Ishikawa (cell line): ENCODE measurements at regions not wholly inside any gene's neighbourhood (a gene's known extent, or its start where the extent isn't known, plus 50 kb on each side); places are given as distances from the start of the nearest gene placed in this dataset.

Source experiments
- CEBPB ChIP-seq: IDR thresholded peaks from 2 replicates; pipeline ENCODE4 v1.6.1; 2012
- CREB1 ChIP-seq: IDR thresholded peaks from 2 replicates; pipeline ENCODE4 v1.6.1; 2012; ENCODE audit warnings: low read depth
- EGR1 ChIP-seq: IDR thresholded peaks from 2 replicates; pipeline ENCODE4 v1.6.1; 2012
- EP300 ChIP-seq: IDR thresholded peaks from 2 replicates; pipeline ENCODE4 v1.6.1; 2012; ENCODE audit warnings: borderline replicate concordance
- FOXM1 ChIP-seq: IDR thresholded peaks from 2 replicates; pipeline ENCODE4 v1.6.1; 2012; ENCODE audit warnings: low read depth, borderline replicate concordance
- MAX ChIP-seq: IDR thresholded peaks from 2 replicates; pipeline ENCODE4 v1.6.1; 2012
- NFIC ChIP-seq: IDR thresholded peaks from 2 replicates; pipeline ENCODE4 v1.6.1; 2012
- RAD21 ChIP-seq: IDR thresholded peaks from 2 replicates; pipeline ENCODE4 v1.6.1; 2012; ENCODE audit warnings: low read depth
- REST ChIP-seq: IDR thresholded peaks from 2 replicates; pipeline ENCODE4 v1.6.1; 2012; ENCODE audit warnings: low read depth, mild to moderate bottlenecking
- TAF1 ChIP-seq: IDR thresholded peaks from 2 replicates; pipeline ENCODE4 v1.6.1; 2012; ENCODE audit warnings: low read depth, mild to moderate bottlenecking
- TCF12 ChIP-seq: IDR thresholded peaks from 2 replicates; pipeline ENCODE4 v1.6.1; 2012; ENCODE audit warnings: low read depth
- TEAD4 ChIP-seq: IDR thresholded peaks from 2 replicates; pipeline ENCODE4 v1.6.1; 2012
- USF1 ChIP-seq: IDR thresholded peaks from 2 replicates; pipeline ENCODE4 v1.6.1; 2012
- YY1 ChIP-seq: IDR thresholded peaks from 2 replicates; pipeline ENCODE4 v1.6.1; 2012; ENCODE audit warnings: low read depth
- ZBTB7A ChIP-seq: IDR thresholded peaks from 2 replicates; pipeline ENCODE4 v1.6.1; 2012; ENCODE audit warnings: low read depth

GRCh38 chr13:108426893-108427292 lies 157.4 kb downstream of the TNFSF13B start:
- TF ChIP-seq TEAD4 (no peak), TAF1 (no peak), NFIC (no peak), EP300 (no peak), MAX (no peak), EGR1 (no peak), ZBTB7A (no peak), REST (no peak), CREB1 (no peak), CEBPB (no peak), YY1 (no peak), TCF12 (no peak), RAD21 (no peak), FOXM1 (no peak)

GRCh38 chr13:108427355-108427754 lies 157.8 kb downstream of the TNFSF13B start:
- no peak for TF ChIP-seq YY1
- no peak for TF ChIP-seq EP300
- TF ChIP-seq CREB1: no peak
- no peak for TF ChIP-seq FOXM1
- TF ChIP-seq USF1: no peak
- no peak for TF ChIP-seq ZBTB7A
- TF ChIP-seq TEAD4: no peak
- TF ChIP-seq EGR1: no peak
- no peak for TF ChIP-seq TCF12
- no peak for TF ChIP-seq NFIC
- TF ChIP-seq TAF1: no peak
- TF ChIP-seq REST: no peak
- no peak for TF ChIP-seq MAX
- no peak for TF ChIP-seq CEBPB
- TF ChIP-seq RAD21: no peak

- TF ChIP-seq MAX: no peak
- no peak for TF ChIP-seq CREB1
- TF ChIP-seq ZBTB7A: no peak
- TF ChIP-seq CEBPB: no peak
- no peak for TF ChIP-seq TAF1
- TF ChIP-seq TCF12: no peak
- no peak for TF ChIP-seq USF1
- TF ChIP-seq RAD21: no peak
- no peak for TF ChIP-seq NFIC
- TF ChIP-seq EP300: no peak
- no peak for TF ChIP-seq REST
- no peak for TF ChIP-seq YY1
- TF ChIP-seq FOXM1: no peak
- no peak for TF ChIP-seq EGR1
- no peak for TF ChIP-seq TEAD4
These were observed 159.2 kb downstream of the TNFSF13B start for GRCh38 chr13:108428691-108429090.

GRCh38 chr13:108433976-108434755 lies 164.6 kb downstream of the TNFSF13B start:
- TF ChIP-seq NFIC (no peak), CEBPB (no peak), TAF1 (no peak), FOXM1 (no peak), EP300 (no peak), TCF12 (no peak), TEAD4 (no peak), MAX (no peak), YY1 (no peak), RAD21 (no peak), ZBTB7A (no peak), USF1 (no peak), CREB1 (no peak), EGR1 (no peak), REST (no peak)
